ENCODE measurements at regions not wholly inside any gene's neighbourhood (a gene's known extent, or its start where the extent isn't known, plus 50 kb on each side); places are given as distances from the start of the nearest gene placed in this dataset.
"Not testable (repeated sequence)": the region's sequence is repeated elsewhere in the genome, so short reads cannot be mapped to it uniquely, and the experiment has no call there.

- TF ChIP-seq CTCF (IDR thresholded peaks at IDR 0.05; ENCODE audit: low read depth, low read length, missing input control); FOXA1 (IDR thresholded peaks at IDR 0.05); JUND (IDR thresholded peaks at IDR 0.05): not testable (repeated sequence)
These were observed 278.1 kb upstream of the PCDH9 start for GRCh38 chr13:67508275-67508674.
